Heart left ventricle (tissue), 16 donors: ENCODE measurements at regions not wholly inside any gene's neighbourhood (a gene's known extent, or its start where the extent isn't known, plus 50 kb on each side); places are given as distances from the start of the nearest gene placed in this dataset.

ENCODE experiments used
- ATAC-seq, 4 donors: fragments of 200-7000 bp; cut with Tn5 transposase; one replicate each; pipeline ENCODE4 v1.9.1; 2020 to 2022; ENCODE audit warnings: moderate library complexity in 4 of 4, mild to moderate bottlenecking in 3 of 4, moderate number of reproducible peaks in 1 of 4
- DNase-seq, 5 donors: peaks; one replicate each; pipeline ENCODE4 v3.0.0-alpha.2; 2020
- H3K27ac ChIP-seq, 12 donors: fragments of 200-600 bp; sonication (generic) in 4 of 12; one replicate each; pipeline versions ENCODE4 v1.5.0 to v1.8.0; 2016 to 2022; ENCODE audit warnings: mild to moderate bottlenecking in 2 of 12
- H3K27me3 ChIP-seq, 9 donors: fragments of 200-600 bp; sonication (generic) in 2 of 9; one replicate each; pipeline versions ENCODE4 v1.5.1 to v1.8.0; 2016 to 2022; ENCODE audit warnings: mild to moderate bottlenecking in 3 of 9
- H3K36me3 ChIP-seq, 9 donors: fragments of 200-600 bp; sonication (generic) in 2 of 9; one replicate each; pipeline versions ENCODE4 v1.5.0 to v1.8.0; 2018 to 2022; ENCODE audit warnings: mild to moderate bottlenecking in 2 of 9
- H3K4me1 ChIP-seq, 12 donors: fragments of 200-600 bp; sonication (generic) in 4 of 12; one replicate each; pipeline versions ENCODE4 v1.5.0 to v1.8.0; 2016 to 2022; ENCODE audit warnings: mild to moderate bottlenecking in 3 of 12
- H3K4me3 ChIP-seq, 12 donors: fragments of 200-600 bp; sonication (generic) in 4 of 12; one replicate each; pipeline versions ENCODE4 v1.5.0 to v1.8.0; 2017 to 2022; ENCODE audit warnings: mild to moderate bottlenecking in 9 of 12, moderate library complexity in 4 of 12
- H3K9me3 ChIP-seq, 12 donors: fragments of 200-600 bp; sonication (generic) in 4 of 12; one replicate each; pipeline versions ENCODE4 v1.5.0 to v1.8.0; 2016 to 2022; ENCODE audit warnings: mild to moderate bottlenecking in 1 of 12
- POLR2A ChIP-seq, 2 donors: fragments of 450-650 bp; IDR thresholded peaks; one replicate each; pipeline ENCODE4 v1.6.1; 2017; ENCODE audit warnings: antibody characterized with exemption in 2 of 2, mild to moderate bottlenecking in 2 of 2, moderate library complexity in 2 of 2
- WGBS, 4 donors: extraction: QIAGEN DNeasy Blood & Tissue Kit in 2 of 4; methylation state at CpG; one replicate each; pipeline versions ENCODE4 v1.1.5 to v1.1.7; 2013 to 2018; 5-methylcytosine and 5-hydroxymethylcytosine counted together
- intact Hi-C, 10 donors: fragments of 100-400 bp; cut with DNase I; formaldehyde crosslinking; loops; one replicate each; pipeline versions ENCODE4 v1.11.1 to v1.14.2; 2022
- TF ChIP-seq, protein P1 (sequence below), 12 donors: fragments of 200-600 bp; sonication (generic) in 4 of 12; IDR thresholded peaks; one replicate each; pipeline versions ENCODE4 v1.5.0 to v1.8.0; 2018 to 2022; ENCODE audit warnings: antibody characterized with exemption in 12 of 12, mild to moderate bottlenecking in 5 of 12
- donor health status: ischemic (EF 13 %, LVEDD 7.1; RV severe dilation, severe dysfunction).
- donor health status: healthy with polysubstance abuse.
- donor health status: DM: no; HTN: yes; CAD: no.
- donor health status: DM: no; HTN: no; CAD: no.
- donor health status: ischemic (EF 25% LVEDD 6.9; RV normal size, moderate dysfunction).
- donor health status: ischemic (EF 25% LVEDD 5.7; RV mildly dilated, moderate dysfunction).
- donor health status: healthy.
- donor health status: DM: yes; HTN: yes; CAD: no.
- donor health status: ischemic (EF 35%, LVEDD 5.7; RV mildly dilated, moderate dysfunction).
- donor health status: nonischemic (EF 11% LVEDD 7.7; RV severe dilation, severe dysfunction).
- donor health status: DM: yes; HTN: yes; CAD: no.
- donor health status: PGD.
- donor health status: ischemic (EF 29% LVEDD 5.4; RV normal size, mild dysfunction).
- donor health status: nonischemic (EF 23%, LVEDD 6.1; RV moderate dilation, normal function).

DNA sequence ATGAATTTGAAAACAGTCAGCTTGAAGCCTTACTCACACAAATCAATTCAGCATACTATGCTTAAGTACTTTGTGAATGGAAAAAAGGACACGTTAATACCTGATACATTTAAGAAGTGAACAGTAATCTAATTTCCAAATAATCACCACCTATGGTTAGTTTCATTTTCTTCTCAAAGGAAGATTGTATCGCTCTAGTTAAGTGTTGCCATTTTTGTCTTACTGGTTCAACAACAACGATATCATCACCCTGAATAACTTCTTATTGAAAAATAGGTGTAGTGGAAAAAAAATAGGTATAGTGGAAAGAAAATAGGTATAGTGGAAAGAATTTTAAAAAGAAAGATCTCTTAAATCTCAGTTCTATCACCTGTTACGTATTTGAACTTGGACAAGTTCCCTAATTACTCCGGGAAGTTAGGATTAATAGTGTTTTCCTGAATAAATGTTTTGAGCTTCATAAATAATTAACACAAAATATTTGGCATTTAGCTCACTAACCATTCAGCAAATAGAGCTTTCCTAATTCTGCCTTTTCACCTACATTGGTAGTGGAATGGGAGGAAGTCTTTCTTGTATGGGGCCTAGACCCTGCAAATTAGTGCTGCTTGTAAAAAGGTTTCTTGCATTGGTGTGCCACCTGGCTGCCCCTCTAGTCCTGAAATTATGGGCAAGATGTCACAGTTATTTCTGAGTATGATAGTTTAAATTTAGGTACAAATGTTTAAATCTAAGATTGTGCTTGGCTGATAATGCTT, 502.6 kb upstream of the NMUR2 start:
- DNase-seq: no peak
- Histone ChIP-seq H3K4me3 (no peak overlapping the region), H3K27me3 (no peaks in the 10 kb centered on the region), H3K36me3 (no peaks in the 10 kb centered on the region), H3K9me3 (peaks cover 0 to 4% (median 0%) of the 10 kb centered on the region in 12 donors), H3K27ac (no peak overlapping the region), H3K4me1 (no peaks in the 10 kb centered on the region)
- TF ChIP-seq, protein P1, sequence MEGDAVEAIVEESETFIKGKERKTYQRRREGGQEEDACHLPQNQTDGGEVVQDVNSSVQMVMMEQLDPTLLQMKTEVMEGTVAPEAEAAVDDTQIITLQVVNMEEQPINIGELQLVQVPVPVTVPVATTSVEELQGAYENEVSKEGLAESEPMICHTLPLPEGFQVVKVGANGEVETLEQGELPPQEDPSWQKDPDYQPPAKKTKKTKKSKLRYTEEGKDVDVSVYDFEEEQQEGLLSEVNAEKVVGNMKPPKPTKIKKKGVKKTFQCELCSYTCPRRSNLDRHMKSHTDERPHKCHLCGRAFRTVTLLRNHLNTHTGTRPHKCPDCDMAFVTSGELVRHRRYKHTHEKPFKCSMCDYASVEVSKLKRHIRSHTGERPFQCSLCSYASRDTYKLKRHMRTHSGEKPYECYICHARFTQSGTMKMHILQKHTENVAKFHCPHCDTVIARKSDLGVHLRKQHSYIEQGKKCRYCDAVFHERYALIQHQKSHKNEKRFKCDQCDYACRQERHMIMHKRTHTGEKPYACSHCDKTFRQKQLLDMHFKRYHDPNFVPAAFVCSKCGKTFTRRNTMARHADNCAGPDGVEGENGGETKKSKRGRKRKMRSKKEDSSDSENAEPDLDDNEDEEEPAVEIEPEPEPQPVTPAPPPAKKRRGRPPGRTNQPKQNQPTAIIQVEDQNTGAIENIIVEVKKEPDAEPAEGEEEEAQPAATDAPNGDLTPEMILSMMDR (IDR thresholded peaks at IDR 0.05): no peak
- intact Hi-C loops: no loop called here
- ATAC-seq: no peak
- WGBS, 4 donors: 64 to 76% (median 72%) methylated on average over 5 of the region's 5 CpGs

DNA sequence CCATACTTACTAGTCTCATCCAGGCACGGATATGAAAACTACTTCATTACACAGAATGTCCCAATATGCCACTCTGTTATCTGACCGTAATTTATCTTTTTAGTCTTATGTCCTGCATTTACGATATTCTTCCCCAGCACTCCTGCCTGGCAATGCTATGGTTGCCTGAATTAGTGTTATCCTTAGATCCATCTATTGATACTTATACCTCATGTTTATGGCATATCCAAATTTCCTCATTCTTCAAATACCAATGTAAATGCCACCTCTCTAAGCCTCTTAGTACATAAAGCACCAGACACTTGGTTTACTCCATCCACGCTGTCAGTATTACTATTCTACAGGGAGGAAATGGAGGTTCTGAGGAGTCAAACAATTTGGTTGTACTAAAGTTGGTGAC, 507.8 kb upstream of the NMUR2 start:
- Histone ChIP-seq H3K36me3 (no peaks in the 10 kb centered on the region), H3K27ac (no peak overlapping the region), H3K4me3 (no peak overlapping the region), H3K9me3 (peaks cover 0 to 4% (median 0%) of the 10 kb centered on the region in 12 donors), H3K4me1 (no peaks in the 10 kb centered on the region), H3K27me3 (no peaks in the 10 kb centered on the region)
- DNase-seq: no peak
- ATAC-seq: no peak
- intact Hi-C loops: no loop called here
- WGBS, 4 donors: 68 to 69% (median 69%) methylated on average over 4 of the region's 4 CpGs
- TF ChIP-seq POLR2A (IDR thresholded peaks at IDR 0.05): no peak
- TF ChIP-seq, protein P1 (IDR thresholded peaks at IDR 0.05): no peak

GRCh38 chr5:152932621-152933020, 527.5 kb upstream of the NMUR2 start:
- intact Hi-C loops: no loop called here
- no peak for ATAC-seq

DNA sequence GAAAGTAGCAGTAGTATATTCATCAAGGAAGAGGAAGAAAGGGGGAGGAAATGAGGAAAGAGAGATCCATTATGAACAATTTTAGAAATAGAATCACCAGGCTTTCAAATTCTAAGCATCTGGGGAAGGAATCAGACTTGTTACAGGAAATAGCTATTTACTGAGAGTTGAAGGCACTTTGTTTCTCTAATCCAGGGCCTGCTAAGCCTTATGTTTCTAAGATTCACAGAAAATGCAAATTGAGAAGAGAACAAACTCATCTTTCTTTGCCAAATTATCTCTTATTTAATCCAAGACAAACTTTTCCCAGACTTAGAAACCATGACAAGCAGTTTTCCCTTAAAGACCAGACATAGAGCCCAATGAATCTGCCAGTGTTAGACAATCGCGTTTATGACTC, 528.0 kb upstream of the NMUR2 start:
- no peaks in the 10 kb centered on the region for H3K36me3 ChIP-seq
- peaks cover 0 to 6% (median 0%) of the 10 kb centered on the region in 12 donors for H3K9me3 ChIP-seq
- ATAC-seq (no peak), DNase-seq (no peak)
- H3K27me3 ChIP-seq: no peaks in the 10 kb centered on the region
- WGBS, 4 donors: 29 to 84% (median 68%) methylated on average over 2 of the region's 2 CpGs
- H3K4me1 ChIP-seq: no peaks in the 10 kb centered on the region
- peak overlapping the region in 3 of 12 donors; percentile 8 to 48 (median 32) for H3K27ac ChIP-seq
- no peak for TF ChIP-seq POLR2A (IDR thresholded peaks at IDR 0.05)
- TF ChIP-seq, protein P1 (IDR thresholded peaks at IDR 0.05): no peak
- intact Hi-C loops: no loop called here
- no peak overlapping the region for H3K4me3 ChIP-seq

More at GRCh38 chr5:152932621-152933020, 527.5 kb upstream of the NMUR2 start:
- H3K27ac ChIP-seq: no peak overlapping the region
- no peaks in the 10 kb centered on the region for H3K27me3 ChIP-seq
- no peak for TF ChIP-seq POLR2A (IDR thresholded peaks at IDR 0.05)
- TF ChIP-seq, protein P1 (IDR thresholded peaks at IDR 0.05): no peak
- H3K9me3 ChIP-seq: peaks cover 0 to 3% (median 0%) of the 10 kb centered on the region in 12 donors
- H3K4me1 ChIP-seq: no peaks in the 10 kb centered on the region
- DNase-seq: no peak
- H3K36me3 ChIP-seq: no peaks in the 10 kb centered on the region
- H3K4me3 ChIP-seq: no peak overlapping the region
